GM12878 (cell line): ENCODE measurements at regions not wholly inside any gene's neighbourhood (a gene's known extent, or its start where the extent isn't known, plus 50 kb on each side); places are given as distances from the start of the nearest gene placed in this dataset.

Source experiments
- ATAC-seq: fragments of 200-7000 bp; cut with Tn5 transposase; 3 replicates; pipeline ENCODE4 v1.9.1; 2020; ENCODE audit warnings: mild to moderate bottlenecking, moderate library complexity
- BruUV-seq: library from RNA; stranded (reverse); fragments of 400-500 nt; replicated peaks from 2 replicates; lab custom pipeline; 2021; lab: Mats Ljungman, UMichigan
- CTCF ChIA-PET: fragments of 300-600 bp; sonication (Branson Sonifier 250); formaldehyde crosslinking; extraction: SDS; loops from one replicate; lab custom pipeline; 2021; ENCODE audit warnings: inconsistent platforms; lab: Yijun Ruan, JAX
- POLR2A ChIA-PET: fragments of 350-600 bp; formaldehyde crosslinking; extraction: SDS; loops from one replicate; lab custom pipeline; 2021; ENCODE audit warnings: inconsistent platforms; lab: Charles Lee
- RAD21 ChIA-PET: fragments of 300-600 bp; sonication (Branson Sonifier 250); formaldehyde crosslinking; loops from one replicate; lab custom pipeline; 2023; ENCODE audit warnings: antibody characterized with exemption; ENCODE audit not compliant: unreplicated experiment; lab: Charles Lee
- SMC1A ChIA-PET: fragments of 300-600 bp; sonication (Branson Sonifier 250); formaldehyde crosslinking; loops from one replicate; lab custom pipeline; 2023; ENCODE audit not compliant: unreplicated experiment, uncharacterized antibody; lab: Charles Lee
- DNase-seq: peaks from one replicate; pipeline ENCODE4 v3.0.0-alpha.2; 2011; ENCODE audit warnings: low read depth, low spot score
- FAIRE-seq: peaks from 3 replicates; lab custom pipeline; 2011; peaks lifted over from hg19 to GRCh38; lab: Jason Lieb, UNC
- H2AFZ ChIP-seq: 2 replicates; pipeline ENCODE4 v1.6.0; 2011; ENCODE audit warnings: low read depth, low read length, control low read depth; ENCODE audit not compliant: control insufficient read depth
- H3K27ac ChIP-seq: 2 replicates; pipeline ENCODE4 v1.5.1; 2011; ENCODE audit warnings: control low read depth; ENCODE audit not compliant: control insufficient read depth, insufficient read depth
- H3K27me3 ChIP-seq, 2 experiments: replicated peaks in 1 of 2; 2 replicates each; pipeline versions ENCODE4 v1.6.0 to v1.6.1; 2011; ENCODE audit warnings: low read length in 1 of 2; ENCODE audit not compliant: control insufficient read depth in 2 of 2, insufficient read depth in 2 of 2
- H3K36me3 ChIP-seq, 2 experiments: 2 replicates each; pipeline ENCODE4 v1.5.1; 2011; ENCODE audit warnings: low read length in 1 of 2; ENCODE audit not compliant: control insufficient read depth in 2 of 2, insufficient read depth in 2 of 2
- H3K4me1 ChIP-seq: 2 replicates; pipeline ENCODE4 v1.6.1; 2011; ENCODE audit warnings: mild to moderate bottlenecking, low read length, moderate library complexity, mixed read lengths; ENCODE audit not compliant: control insufficient read depth, insufficient read depth
- H3K4me2 ChIP-seq: 2 replicates; pipeline ENCODE4 v1.6.0; 2011; ENCODE audit warnings: control low read depth; ENCODE audit not compliant: control insufficient read depth, insufficient read depth
- H3K4me3 ChIP-seq: fragments of 200-600 bp; sonication (generic); 2 replicates; pipeline ENCODE4 v1.5.1; 2016
- H3K79me2 ChIP-seq: 2 replicates; pipeline ENCODE4 v1.6.0; 2011; ENCODE audit warnings: low read length; ENCODE audit not compliant: control insufficient read depth, insufficient read depth
- H3K9ac ChIP-seq: 2 replicates; pipeline ENCODE4 v1.8.0; 2011; ENCODE audit warnings: low read length, control low read depth, mixed read lengths; ENCODE audit not compliant: control insufficient read depth, insufficient read depth
- H3K9me3 ChIP-seq: replicated peaks from 3 replicates; pipeline ENCODE4 v1.5.1; 2011; ENCODE audit warnings: mild to moderate bottlenecking, low read length; ENCODE audit not compliant: control insufficient read depth, insufficient read depth
- H4K20me1 ChIP-seq: 2 replicates; pipeline ENCODE4 v1.6.0; 2011; ENCODE audit not compliant: control insufficient read depth, insufficient read depth
- ATF7 ChIP-seq: fragments of 450-650 bp; IDR thresholded peaks from 2 replicates; pipeline ENCODE4 v1.6.1; 2016; ENCODE audit warnings: low read depth, mild to moderate bottlenecking
- DPF2 ChIP-seq: fragments of 450-650 bp; IDR thresholded peaks from 2 replicates; pipeline ENCODE4 v1.6.1; 2017; ENCODE audit warnings: mild to moderate bottlenecking
- KAT2A ChIP-seq: conservative IDR thresholded peaks from 2 replicates; pipeline ENCODE4 v1.6.1; 2011; ENCODE audit warnings: low read depth, low read length; ENCODE audit not compliant: control insufficient read depth
- MEF2B ChIP-seq: fragments of 450-650 bp; IDR thresholded peaks from 2 replicates; pipeline ENCODE4 v1.6.1; 2018; ENCODE audit warnings: mild to moderate bottlenecking, moderate library complexity; ENCODE audit not compliant: partially characterized antibody, poor library complexity, severe bottlenecking
- MXI1 ChIP-seq: fragments of 150-350 bp; IDR thresholded peaks from 2 replicates; pipeline ENCODE4 v1.6.1; 2011; ENCODE audit warnings: low read depth, mild to moderate bottlenecking, inconsistent platforms, low read length, improper control_type of control experiment
- NBN ChIP-seq: fragments of 450-650 bp; IDR thresholded peaks from 2 replicates; pipeline ENCODE4 v1.6.1; 2016
- NFIC ChIP-seq: IDR thresholded peaks from 2 replicates; pipeline ENCODE4 v1.6.1; 2012; ENCODE audit warnings: low read depth, mild to moderate bottlenecking, inconsistent platforms, low read length, moderate library complexity
- NFXL1 ChIP-seq: fragments of 450-650 bp; IDR thresholded peaks from 2 replicates; pipeline ENCODE4 v1.6.1; 2017; ENCODE audit warnings: antibody characterized with exemption, mild to moderate bottlenecking, borderline replicate concordance
- NRF1 ChIP-seq: conservative IDR thresholded peaks from 2 replicates; pipeline ENCODE4 v1.6.1; 2011; ENCODE audit warnings: mild to moderate bottlenecking, low read depth, low read length, improper control_type of control experiment
- POLR2A ChIP-seq: IDR thresholded peaks from 2 replicates; pipeline ENCODE4 v1.6.1; 2011; ENCODE audit warnings: low read depth, mild to moderate bottlenecking, low read length
- RUNX3 ChIP-seq: IDR thresholded peaks from 2 replicates; pipeline ENCODE4 v1.6.1; 2012; ENCODE audit warnings: low read length, inconsistent platforms
- SIX5 ChIP-seq: IDR thresholded peaks from 2 replicates; pipeline ENCODE4 v1.6.1; 2011; ENCODE audit warnings: mild to moderate bottlenecking, low read depth, low read length, moderate library complexity; ENCODE audit not compliant: severe bottlenecking
- STAT1 ChIP-seq: fragments of 450-650 bp; conservative IDR thresholded peaks from 2 replicates; pipeline ENCODE4 v1.6.1; 2014; ENCODE audit warnings: antibody characterized with exemption, mild to moderate bottlenecking
- SUPT20H ChIP-seq: IDR thresholded peaks from 2 replicates; pipeline ENCODE4 v1.6.1; 2011; ENCODE audit warnings: low read depth, mild to moderate bottlenecking, low read length, moderate library complexity, borderline replicate concordance; ENCODE audit not compliant: control insufficient read depth
- YBX1 ChIP-seq: fragments of 450-650 bp; IDR thresholded peaks from 2 replicates; pipeline ENCODE4 v1.6.1; 2016; ENCODE audit warnings: antibody characterized with exemption
- ZBED1 ChIP-seq: IDR thresholded peaks from 2 replicates; pipeline ENCODE4 v1.6.1; 2016; ENCODE audit warnings: borderline replicate concordance
- ZZZ3 ChIP-seq: IDR thresholded peaks from 2 replicates; pipeline ENCODE4 v1.6.1; 2011; ENCODE audit warnings: low read depth; ENCODE audit not compliant: control insufficient read depth, insufficient read length
- WGBS: methylation state at CpG from one replicate; pipeline ENCODE4 v1.1.6; 2016; ENCODE audit warnings: low lambda C conversion rate; ENCODE audit not compliant: insufficient replicate concordance, insufficient coverage; ENCODE audit errors: missing lambda C conversion rate; 5-methylcytosine and 5-hydroxymethylcytosine counted together
- in situ Hi-C: fragments of 300-500 bp; cut with MboI; formaldehyde crosslinking; loops from 9 replicates; pipeline ENCODE4 v1.14.3; 2018; ENCODE audit warnings: mixed read lengths
- intact Hi-C: fragments of 100-400 bp; cut with micrococcal nuclease; formaldehyde crosslinking; loops from one replicate; pipeline ENCODE4 v1.14.2; 2022; ENCODE audit not compliant: unreplicated experiment
- TF ChIP-seq, protein P1 (sequence below): IDR thresholded peaks from 2 replicates; pipeline ENCODE4 v1.6.1; 2012; ENCODE audit warnings: low read length, inconsistent platforms
- TF ChIP-seq, protein P2 (sequence below): fragments of 450-650 bp; IDR thresholded peaks from 2 replicates; pipeline ENCODE4 v1.6.1; 2016; ENCODE audit warnings: mild to moderate bottlenecking

DNA sequence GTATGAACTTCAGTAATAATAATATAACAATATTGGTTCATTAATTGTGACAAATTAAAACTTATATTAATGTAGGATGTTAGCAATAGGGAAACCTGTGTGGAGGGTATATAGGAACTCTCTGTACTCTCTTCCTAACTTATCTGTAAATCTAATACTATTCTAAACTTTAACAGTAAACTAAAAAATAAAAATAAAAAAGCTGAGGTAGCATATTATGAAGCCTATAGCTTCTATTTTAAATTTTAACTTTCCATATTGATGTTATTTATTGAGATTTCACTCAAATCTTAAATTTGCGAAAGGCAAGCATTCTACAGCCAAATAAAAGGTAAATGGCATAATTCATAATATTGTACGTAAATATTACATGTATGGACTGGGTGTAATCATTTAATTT is 326.4 kb downstream of the MEI4 start:
- 15% methylated on average over 2 of the region's 2 CpGs for WGBS

DNA sequence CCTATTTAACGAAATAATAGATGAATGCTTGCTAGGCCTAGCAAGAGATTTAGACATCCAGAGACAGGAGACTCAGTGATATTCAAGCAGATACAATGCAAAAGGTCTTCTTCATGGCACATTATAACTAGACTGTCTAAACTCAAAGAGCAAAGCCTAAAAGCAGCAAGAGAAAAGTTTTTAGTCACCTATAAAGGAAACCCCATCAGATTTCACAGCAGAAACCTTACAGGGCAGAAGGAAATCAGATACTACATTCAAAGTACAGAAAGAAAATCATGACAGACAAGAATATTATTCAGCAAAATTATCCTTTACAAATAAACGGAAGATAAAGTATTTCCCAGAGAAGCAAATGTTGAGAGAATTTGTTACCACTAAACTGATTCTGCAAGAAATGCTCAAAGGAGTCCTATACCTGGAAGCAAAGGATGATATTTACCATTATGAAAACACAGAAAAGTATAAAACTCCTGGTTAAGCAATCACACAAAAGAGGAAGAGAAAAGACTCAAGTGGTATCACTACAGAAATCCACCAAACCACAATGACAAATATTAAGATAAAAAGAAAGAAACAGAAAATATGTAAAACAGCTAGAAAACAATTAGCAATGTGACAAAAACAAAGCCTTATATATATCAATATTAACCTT is 333.7 kb downstream of the MEI4 start:
- POLR2A ChIA-PET = no interaction called here
- SMC1A ChIA-PET = interaction anchor here (1.0 kb wide), 1 partner anchor 16 kb away, joined by 3 read pairs; no protein-coding TSS in a partner anchor
- no TSS peak for BruUV-seq
- TF ChIP-seq SUPT20H (no peak), POLR2A (no peak), NFIC (no peak), NBN (no peak), DPF2 (peak; percentile 43; the same call in 1 of the 2 replicates), ATF7 (0 out of 2 replicates have a peak, but pooled peaks have one; percentile 26), NFXL1 (no peak), STAT1 (no peak), YBX1 (no peak), SIX5 (no peak), MEF2B (peak; percentile 22), RUNX3 (peak; percentile 61)
- TF ChIP-seq, protein P1, sequence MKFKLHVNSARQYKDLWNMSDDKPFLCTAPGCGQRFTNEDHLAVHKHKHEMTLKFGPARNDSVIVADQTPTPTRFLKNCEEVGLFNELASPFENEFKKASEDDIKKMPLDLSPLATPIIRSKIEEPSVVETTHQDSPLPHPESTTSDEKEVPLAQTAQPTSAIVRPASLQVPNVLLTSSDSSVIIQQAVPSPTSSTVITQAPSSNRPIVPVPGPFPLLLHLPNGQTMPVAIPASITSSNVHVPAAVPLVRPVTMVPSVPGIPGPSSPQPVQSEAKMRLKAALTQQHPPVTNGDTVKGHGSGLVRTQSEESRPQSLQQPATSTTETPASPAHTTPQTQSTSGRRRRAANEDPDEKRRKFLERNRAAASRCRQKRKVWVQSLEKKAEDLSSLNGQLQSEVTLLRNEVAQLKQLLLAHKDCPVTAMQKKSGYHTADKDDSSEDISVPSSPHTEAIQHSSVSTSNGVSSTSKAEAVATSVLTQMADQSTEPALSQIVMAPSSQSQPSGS = 0 out of 2 replicates have a peak, but pooled peaks have one; percentile 21

More for the DNA sequence above, 326.4 kb downstream of the MEI4 start:
- no peak overlapping the region for H3K27ac ChIP-seq
- DNase-seq (no peak), ATAC-seq (no peak), FAIRE-seq (no peak)
- ChIA-PET CTCF (no interaction called here), SMC1A (interaction anchor here (1.3 kb wide), 1 partner anchor 10 kb away, joined by 4 read pairs; no protein-coding TSS in a partner anchor), RAD21 (no interaction called here), POLR2A (no interaction called here)
- no peaks in the 10 kb centered on the region for H3K9me3 ChIP-seq
- in situ Hi-C loops = no loop called here
- TF ChIP-seq KAT2A = no peak
- TF ChIP-seq NRF1 = no peak
- no peak for TF ChIP-seq ZBED1
- no peak for TF ChIP-seq MXI1
- no peak for TF ChIP-seq ATF7
- TF ChIP-seq ZZZ3 = no peak
- TF ChIP-seq, protein P2, sequence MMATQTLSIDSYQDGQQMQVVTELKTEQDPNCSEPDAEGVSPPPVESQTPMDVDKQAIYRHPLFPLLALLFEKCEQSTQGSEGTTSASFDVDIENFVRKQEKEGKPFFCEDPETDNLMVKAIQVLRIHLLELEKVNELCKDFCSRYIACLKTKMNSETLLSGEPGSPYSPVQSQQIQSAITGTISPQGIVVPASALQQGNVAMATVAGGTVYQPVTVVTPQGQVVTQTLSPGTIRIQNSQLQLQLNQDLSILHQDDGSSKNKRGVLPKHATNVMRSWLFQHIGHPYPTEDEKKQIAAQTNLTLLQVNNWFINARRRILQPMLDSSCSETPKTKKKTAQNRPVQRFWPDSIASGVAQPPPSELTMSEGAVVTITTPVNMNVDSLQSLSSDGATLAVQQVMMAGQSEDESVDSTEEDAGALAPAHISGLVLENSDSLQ = no peak
- no peaks in the 10 kb centered on the region for H4K20me1 ChIP-seq
- no peak overlapping the region for H3K9ac ChIP-seq
- intact Hi-C loops = loop anchor here (5.0 kb wide), 1 partner anchor 58 kb away; no protein-coding TSS in a partner anchor
- no peaks in the 10 kb centered on the region for H3K36me3 ChIP-seq
- no peaks in the 10 kb centered on the region for H3K27me3 ChIP-seq
- no TSS peak for BruUV-seq
- H3K79me2 ChIP-seq = no peaks in the 10 kb centered on the region
- no peak overlapping the region for H3K4me2 ChIP-seq
- no peak overlapping the region for H2AFZ ChIP-seq
- no peaks in the 10 kb centered on the region for H3K4me1 ChIP-seq
- H3K4me3 ChIP-seq = no peak overlapping the region

More for the DNA sequence above, 333.7 kb downstream of the MEI4 start:
- DNase-seq = no peak
- no peaks in the 10 kb centered on the region for H3K36me3 ChIP-seq
- H3K4me1 ChIP-seq = no peaks in the 10 kb centered on the region
- H3K4me3 ChIP-seq = no peak overlapping the region
- CTCF ChIA-PET = interaction anchor here (0.7 kb wide), 1 partner anchor 207 kb away, joined by 3 read pairs; no protein-coding TSS in a partner anchor
- RAD21 ChIA-PET = no interaction called here
- no peak overlapping the region for H3K4me2 ChIP-seq
- intact Hi-C loops = no loop called here
- in situ Hi-C loops = no loop called here
- H3K79me2 ChIP-seq = no peaks in the 10 kb centered on the region
- FAIRE-seq = no peak
- H3K27ac ChIP-seq = no peak overlapping the region
- no peaks in the 10 kb centered on the region; the same call in 2 of the 3 replicates for H3K9me3 ChIP-seq
- no peak overlapping the region for H3K9ac ChIP-seq
- H2AFZ ChIP-seq = no peak overlapping the region
- no peaks in the 10 kb centered on the region for H3K27me3 ChIP-seq
- H4K20me1 ChIP-seq = no peaks in the 10 kb centered on the region
- ATAC-seq = peak; percentile 90
- WGBS = 0% methylated on average over 2 of the region's 2 CpGs
